T-helper 1 cell treated with Interleukin-12 subunit alpha and Interleukin-12 subunit beta and Interleukin-4 antibody, amounts not matched to agents 30 ng/mL and 1 ng/mL, for 36 hours (primary cell): ENCODE measurements at regions not wholly inside any gene's neighbourhood (a gene's known extent, or its start where the extent isn't known, plus 50 kb on each side); places are given as distances from the start of the nearest gene placed in this dataset.
"Not testable (repeated sequence)": the region's sequence is repeated elsewhere in the genome, so short reads cannot be mapped to it uniquely, and the experiment has no call there.

Experiments
- intact Hi-C: fragments of 100-400 bp; cut with micrococcal nuclease; formaldehyde crosslinking; loops from one replicate; pipeline ENCODE4 v1.15.1; 2024

DNA sequence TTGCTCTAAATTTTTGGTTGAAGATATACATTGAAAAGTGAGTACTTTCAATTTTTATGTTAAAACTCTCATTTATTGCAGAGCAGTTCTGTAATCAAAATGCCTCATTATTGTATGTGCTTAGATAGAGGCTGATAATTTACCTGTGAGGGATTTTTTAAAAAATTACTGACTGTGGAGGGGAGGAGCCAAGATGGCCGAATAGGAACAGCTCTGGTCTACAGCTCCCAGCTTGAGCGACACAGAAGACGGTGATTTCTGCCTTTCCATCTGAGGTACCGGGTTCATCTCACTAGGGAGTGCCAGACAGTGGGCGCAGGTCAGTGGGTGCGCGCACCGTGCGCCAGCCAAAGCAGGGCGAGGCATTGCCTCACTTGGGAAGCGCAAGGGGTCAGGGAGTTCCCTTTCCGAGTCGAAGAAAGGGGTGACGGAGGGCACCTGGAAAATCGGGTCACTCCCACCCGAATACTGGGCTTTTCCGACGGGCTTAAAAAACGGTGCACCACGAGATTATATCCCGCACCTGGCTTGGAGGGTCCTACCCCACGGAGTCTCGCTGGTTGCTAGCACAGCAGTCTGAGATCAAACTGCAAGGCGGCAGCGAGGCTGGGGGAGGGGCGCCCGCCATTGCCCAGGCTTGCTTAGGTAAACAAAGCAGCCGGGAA lies 89.4 kb downstream of the DDX11 start:
- intact Hi-C loops: not testable (repeated sequence)

DNA sequence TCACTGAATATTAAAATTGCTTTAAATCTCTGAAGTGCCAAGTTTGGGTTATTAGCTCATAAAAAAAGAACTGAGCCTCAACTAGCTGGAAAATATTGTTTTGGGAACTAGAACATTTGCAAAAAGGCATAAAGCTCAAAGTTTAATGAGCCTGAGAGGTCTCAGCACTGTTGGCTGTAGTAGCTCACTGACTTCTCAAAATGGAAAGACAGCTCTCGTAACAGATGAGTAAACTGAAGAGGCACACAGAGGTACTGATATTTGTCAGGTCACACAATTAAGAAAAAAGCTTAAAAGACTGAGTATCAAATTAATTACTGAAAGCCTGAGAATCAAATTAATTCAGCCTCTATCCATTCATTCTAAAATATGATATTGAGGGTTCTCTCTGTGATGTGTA lies 100.6 kb downstream of the DDX11 start:
- intact Hi-C loops: not testable (repeated sequence)

DNA sequence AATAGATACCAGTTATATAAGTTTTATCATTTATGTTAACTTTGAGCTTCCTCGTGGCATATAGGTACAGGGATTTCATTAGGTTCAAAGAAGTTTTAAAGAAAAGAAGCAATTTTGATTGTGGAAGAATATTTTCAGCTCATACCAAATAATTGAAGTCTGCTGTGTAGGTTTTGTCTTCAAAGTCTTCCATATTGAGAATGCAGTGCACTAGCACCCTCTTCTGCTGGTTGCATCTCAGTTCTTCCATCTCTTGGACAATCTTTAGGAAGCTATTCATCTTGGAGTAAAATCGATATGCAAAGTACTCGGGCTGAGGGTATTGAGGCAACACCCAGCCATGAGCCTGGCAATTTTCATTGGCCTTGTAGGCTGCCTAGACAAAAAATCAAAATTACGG lies 103.9 kb downstream of the DDX11 start:
- intact Hi-C loops: not testable (repeated sequence)

DNA sequence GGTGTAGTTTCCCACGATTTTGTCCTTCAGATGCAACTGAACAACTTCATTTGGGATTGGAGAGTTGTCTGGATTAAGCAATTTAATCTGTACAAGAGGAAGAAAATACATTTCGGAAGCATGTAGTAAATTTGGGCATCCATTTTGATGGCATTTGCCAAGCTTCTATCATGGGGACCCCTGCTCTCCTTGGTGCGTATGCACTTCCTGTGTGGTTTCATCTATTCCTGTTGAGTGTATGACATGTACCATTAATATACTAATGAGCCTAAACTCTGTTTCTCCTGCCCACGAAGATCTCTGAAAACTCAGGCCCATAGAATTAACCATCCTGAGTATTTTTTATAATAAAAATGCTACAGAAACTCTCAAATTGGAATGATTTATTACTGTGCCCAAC lies 105.2 kb downstream of the DDX11 start:
- intact Hi-C loops: not testable (repeated sequence)

DNA sequence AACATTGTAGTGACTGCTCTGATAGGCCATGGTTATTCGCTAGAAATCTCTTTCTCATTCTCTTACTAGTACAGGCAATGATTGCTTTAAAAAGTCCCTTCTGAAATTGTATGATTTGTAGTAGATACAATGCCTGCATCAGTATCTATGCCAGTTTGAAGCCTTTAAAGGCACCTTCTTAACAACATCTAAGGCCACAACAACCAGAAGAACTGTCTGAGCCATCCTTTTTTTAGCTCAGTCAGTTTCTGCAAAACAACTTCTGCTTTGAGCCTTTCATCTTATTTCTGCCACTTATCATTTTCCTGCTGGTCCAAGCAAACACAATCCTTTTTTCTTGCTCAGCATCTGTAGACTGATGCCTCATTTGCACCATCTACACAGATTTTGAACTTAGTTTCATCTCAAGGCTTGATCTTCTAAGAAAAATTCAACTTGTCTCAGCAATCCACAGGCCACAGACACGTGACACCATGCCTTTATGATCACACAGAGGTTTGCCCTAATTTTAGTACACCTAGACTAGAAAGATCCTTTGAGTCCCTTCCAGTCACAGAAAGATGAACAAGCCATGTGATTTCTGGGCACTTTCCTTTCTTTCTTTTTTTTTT lies 106.1 kb downstream of the DDX11 start:
- intact Hi-C loops: not testable (repeated sequence)

DNA sequence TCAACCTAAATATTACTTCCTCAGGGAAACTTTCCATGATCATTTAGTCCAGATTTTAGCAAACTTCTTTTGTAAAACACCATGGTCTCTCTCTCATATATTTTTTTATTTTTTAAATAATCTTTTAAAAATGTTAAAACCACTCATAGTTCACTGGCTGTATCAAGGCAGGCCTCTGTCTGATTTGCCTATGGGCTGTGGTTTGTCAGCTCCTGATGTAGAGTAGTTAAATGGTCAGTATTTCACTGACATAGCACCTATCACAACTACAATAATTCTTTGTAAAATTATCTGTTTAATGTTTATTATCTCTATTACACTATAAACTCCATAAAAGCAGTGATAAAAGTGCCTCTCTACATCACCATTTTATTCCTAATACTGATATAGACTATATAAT lies 108.9 kb downstream of the DDX11 start:
- intact Hi-C loops: not testable (repeated sequence)

DNA sequence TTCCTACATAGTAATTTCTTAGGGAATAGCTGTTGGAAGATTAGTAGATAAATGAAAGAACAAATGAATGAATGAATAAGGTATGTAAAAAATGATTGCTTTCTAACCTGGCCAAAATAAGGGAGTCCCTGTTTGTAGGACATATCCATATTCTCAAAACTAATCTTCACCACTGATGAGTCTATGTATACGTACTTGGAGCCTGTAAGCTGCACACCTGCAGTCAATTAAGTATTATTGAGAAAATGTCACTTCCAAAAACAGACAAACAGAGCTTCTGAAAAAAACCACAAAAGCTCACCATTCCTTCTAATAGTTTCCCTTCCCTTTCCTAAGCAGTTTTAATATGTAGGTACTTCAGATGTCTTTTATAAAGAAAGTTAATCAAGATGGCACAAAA lies 109.4 kb downstream of the DDX11 start:
- intact Hi-C loops: not testable (repeated sequence)

DNA sequence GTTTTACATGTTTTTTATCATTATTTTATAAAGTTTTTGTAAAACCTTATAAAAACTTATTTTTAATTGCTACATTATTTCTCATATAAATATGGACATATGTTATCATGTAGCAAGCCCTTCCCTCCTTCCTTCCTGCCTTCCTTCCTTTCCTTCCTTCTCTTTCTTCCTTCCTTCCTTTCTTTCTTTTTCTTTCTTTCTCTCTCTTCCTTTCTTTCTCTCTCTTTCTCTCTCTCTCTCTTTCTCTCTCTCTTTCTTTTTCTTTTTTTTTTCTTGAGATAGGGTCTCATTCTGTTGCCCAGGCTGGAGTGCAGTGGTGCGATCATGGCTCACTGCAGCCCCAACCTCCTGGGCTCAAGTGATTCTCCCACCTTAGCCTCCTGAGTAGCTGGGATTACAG lies 110.2 kb downstream of the DDX11 start:
- intact Hi-C loops: not testable (repeated sequence)

DNA sequence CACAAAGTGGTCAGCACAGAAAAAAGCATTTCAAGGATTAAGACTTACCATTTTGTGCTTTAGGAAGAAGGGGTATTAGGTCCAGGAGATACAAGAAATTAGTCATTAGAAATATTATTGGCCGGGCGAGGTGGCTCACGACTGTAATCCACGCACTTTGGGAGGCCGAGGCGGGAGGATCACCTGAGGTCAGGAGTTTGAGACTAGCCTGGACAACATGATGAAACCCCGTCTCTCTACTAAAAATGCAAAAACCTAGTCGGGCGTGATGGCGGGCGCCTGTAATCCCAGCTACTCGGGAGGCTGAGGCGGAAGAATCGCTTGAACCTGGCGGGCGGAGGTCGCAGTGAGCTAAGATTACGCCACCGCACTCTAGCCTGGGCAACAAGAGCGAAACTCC lies 111.0 kb downstream of the DDX11 start:
- intact Hi-C loops: not testable (repeated sequence)

DNA sequence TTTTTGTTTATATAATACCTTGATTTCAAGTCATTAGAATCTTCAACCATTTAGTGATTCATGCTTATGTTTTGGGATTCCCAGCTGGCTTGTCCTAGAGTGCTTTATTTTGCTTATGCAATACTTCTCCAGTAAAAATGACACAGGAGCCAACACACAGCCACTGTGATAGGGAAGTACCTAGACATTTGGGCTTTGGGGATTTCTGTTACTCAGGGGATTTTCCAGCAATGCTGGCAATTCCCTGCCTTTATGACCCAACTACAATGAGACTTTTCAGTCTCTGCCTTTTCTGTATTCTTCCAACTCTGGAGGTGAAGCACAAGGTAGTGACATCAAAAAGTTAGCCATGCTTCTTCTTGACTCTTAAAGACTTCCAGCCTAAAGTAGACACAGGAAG lies 119.0 kb downstream of the DDX11 start:
- intact Hi-C loops: not testable (repeated sequence)

DNA sequence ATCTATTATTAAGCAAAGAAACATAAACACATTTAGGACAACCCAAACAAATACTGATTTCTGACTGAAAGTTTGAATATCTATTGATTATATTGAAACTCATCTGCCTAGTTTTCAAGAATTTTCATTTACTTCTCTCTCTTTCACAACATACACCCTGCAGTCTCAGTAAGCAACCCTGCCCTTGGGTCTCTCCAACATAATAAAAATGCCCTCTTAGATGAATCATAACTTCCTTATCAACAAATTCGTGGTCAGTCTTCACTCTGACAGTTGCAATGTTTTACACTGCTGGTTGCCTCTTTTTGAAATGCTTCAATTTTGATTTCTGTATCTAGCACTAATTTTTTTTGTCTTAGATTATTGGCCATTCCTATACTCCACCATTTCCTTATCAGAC lies 122.0 kb downstream of the DDX11 start:
- intact Hi-C loops: not testable (repeated sequence)

DNA sequence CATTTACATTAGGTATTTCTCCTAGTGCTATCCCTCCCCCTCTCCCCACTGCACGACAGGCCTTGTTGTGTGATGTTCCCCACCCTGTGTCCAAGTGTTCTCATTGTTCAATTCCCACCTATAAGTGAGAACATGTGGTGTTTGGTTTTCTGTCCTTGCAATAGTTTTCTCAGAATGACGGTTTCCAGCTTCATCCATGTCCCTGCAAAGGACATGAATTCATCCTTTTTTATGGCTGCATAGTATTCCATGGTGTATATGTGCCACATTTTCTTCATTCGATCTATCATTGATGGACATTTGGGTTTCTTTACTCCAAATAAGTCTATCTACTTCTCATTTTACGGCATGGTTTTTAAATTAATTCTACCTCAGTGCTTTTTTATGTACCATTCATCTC lies 125.8 kb downstream of the DDX11 start:
- intact Hi-C loops: not testable (repeated sequence)

DNA sequence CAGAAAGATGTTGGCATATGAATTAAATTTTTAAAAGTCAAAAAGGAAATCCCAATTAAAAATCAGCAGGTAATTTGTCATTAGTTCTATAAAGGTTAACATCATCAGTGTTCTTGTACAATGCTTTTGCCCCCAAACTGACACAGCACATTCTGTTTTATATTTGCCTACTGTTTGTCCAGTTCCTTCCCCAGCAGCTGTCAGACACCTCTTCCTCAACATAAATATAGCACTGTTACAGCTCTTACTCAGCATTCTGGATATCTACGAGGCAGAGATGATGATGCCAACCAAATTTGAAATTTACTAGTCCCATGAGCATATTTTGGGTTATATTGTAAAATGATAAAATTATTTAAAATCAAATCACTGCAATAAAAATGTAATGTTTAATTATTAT lies 124.6 kb downstream of the SINHCAF start:
- intact Hi-C loops: no loop called here

DNA sequence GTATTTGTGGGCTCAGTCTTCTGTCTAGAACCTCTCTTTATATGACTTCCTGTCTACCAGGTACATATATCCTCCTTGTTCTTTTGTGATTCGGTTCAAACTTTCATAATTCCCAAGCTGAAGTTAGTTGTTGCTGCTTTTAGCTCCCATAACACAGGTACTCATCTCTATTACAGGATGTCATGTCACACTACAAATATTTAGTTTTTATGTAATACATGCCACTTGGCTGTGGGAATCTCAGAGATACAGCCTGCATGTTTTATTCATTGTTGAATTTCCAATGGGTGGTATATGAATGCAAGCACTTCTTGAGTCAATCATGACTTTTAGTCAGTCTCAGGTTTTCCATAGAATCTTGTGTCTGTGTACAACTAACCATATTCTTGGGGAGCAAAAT lies 122.7 kb downstream of the SINHCAF start:
- intact Hi-C loops: no loop called here

DNA sequence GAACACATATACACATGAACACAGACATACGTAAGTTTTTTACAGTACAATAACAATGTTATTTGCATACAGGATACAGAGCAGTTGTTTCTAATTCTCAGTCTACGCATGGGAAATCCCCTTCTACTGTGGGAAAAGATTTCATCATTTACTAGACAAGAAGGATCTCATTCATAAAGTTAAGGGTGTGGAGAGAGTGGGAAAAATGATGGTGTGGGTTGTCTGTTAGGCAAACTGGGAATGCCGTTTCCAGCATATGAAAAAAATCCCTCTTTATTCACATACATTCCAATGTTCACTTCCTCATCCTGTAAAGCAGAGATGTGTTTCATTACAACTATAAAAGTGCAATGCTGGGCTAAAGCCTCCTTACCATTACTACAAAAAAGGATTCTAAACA lies 120.9 kb downstream of the SINHCAF start:
- intact Hi-C loops: loop anchor here (1.0 kb wide), 1 partner anchor 354 kb away; no protein-coding TSS in a partner anchor

DNA sequence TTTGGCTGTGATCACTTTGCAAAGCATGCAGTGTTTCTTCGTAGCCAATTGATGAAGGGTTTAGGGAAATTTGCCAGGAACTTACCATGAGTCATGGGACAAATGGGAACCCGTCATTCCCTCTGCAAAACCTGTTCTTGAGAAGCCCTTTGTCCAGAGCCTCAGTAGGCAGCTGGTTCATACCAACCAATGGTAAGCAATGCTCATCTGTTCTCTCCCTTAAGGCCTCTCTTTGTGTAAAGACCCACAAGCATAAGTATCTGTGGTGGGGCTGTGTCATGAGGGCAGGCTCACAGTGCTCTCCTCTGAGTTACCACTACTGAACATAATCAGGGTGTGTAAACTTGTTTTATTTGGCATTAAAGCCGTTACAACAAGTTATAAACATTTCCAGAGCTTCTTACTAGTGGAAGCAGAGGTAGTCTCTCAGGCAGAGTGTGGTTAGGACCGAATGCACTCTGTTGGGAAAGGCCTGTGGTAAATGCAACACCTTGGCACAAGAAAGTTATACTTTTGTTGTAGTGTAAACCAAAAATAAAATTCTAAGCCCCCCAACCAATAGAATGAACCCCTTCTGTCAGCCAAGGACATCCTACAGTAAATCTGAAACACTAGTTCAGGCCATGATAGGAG lies 119.8 kb downstream of the SINHCAF start:
- intact Hi-C loops: no loop called here

DNA sequence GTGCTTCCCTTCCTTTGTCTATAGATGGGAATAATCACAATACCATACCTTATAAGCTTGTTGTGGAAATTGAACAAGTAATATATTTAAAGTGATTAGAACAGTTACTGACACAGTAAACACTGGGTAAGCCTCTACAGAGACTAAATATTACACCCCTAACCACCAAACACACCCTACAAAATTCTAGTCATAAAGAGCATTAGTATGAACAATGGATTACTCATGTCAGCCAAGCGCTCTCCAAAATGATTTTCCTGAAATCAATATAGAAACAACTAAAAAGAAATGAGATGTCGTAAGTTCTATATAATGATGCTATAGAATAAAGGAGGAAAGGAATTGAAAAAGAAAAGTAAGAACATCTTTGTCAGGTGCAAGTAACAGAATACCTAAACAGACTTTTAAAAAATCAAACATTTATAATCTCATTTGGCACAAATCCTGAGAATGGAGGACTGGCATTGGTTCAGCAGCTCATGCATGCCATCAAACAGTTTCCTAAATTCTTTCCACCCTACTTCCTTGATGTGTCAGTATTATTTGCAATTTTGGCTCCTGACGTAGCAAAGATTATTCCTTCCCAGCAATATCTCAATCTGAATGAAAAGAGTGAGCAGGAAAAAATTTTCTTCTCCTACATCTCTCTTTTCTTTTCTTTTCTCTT lies 118.0 kb downstream of the SINHCAF start:
- intact Hi-C loops: no loop called here

DNA sequence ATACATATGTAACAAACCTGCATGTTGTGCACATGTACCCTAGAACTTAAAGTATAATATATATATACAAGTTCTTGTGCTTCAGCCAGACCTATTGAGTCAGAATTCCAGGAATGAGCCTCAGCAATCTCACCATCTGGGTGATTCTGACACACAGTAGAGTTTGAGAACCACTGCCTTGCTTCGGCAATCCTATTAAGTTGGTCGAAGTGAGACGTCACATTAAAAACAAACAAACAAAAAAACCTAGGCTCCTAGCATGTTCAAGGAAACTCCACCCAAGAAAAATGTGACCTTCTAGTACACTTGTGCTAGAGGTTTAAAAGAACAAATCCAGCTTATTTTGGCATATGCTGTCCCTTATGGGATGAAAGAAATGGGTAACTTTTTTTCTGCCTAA lies 115.8 kb downstream of the SINHCAF start:
- intact Hi-C loops: no loop called here

DNA sequence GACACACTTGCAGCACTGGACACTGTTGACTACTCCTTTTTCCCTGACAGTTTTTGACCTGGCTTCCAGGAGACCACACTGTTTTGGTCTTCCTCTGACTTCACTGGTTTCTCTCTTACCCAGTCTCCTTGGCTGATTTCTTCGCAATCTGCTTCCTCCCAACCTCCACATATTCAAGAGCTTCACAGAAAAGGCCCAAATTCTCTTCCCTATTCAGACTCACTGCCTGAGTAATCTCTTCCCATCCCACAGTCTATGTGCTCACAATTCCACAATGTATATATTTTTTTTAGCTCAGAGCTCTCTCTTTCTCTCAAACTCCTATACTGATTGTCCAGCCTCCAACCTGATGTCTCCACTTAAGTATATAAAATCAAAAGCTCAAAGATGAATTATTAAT lies 115.4 kb downstream of the SINHCAF start:
- intact Hi-C loops: no loop called here

DNA sequence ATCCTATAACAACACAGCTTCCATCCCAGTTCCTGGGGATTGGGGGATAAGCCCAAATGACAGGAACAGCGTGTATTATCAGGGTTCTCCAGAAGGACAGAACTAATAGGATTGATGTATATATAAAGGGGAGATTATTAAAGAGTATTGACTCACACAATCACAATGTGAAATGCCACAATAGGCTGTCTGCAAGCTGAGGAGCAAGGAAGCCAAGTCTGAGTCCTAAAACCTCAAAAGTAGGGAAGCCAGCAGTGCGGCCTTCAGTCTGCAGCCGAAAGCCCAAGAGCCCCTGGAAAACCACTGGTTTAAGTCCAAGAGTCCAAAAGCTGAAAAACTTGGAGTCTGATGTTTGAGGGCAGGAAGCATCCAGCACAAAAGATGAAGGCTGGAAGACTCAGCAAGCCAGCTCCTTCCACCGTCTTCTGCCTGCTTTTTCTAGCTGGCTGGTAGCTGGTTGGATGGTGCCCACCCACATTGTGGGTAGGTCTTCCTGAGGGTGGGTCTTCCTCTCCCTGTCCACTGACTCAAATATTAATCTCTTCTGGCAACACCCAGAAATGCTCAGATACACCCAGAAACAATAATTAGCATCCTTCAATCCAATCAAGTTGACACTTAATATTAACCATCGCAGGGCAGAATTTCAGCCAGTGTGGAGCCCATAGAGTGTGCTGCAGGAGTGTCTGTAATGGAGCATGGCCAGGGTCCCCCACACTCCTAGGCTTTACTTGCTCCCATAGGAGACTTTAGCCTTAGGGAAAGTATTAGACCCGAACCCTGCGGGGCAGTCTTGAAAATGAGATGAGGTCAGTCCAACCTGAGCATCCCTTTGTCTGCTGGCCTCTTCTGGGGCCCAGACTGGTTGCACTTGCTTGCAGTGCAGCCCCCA lies 111.1 kb downstream of the SINHCAF start:
- intact Hi-C loops: no loop called here

DNA sequence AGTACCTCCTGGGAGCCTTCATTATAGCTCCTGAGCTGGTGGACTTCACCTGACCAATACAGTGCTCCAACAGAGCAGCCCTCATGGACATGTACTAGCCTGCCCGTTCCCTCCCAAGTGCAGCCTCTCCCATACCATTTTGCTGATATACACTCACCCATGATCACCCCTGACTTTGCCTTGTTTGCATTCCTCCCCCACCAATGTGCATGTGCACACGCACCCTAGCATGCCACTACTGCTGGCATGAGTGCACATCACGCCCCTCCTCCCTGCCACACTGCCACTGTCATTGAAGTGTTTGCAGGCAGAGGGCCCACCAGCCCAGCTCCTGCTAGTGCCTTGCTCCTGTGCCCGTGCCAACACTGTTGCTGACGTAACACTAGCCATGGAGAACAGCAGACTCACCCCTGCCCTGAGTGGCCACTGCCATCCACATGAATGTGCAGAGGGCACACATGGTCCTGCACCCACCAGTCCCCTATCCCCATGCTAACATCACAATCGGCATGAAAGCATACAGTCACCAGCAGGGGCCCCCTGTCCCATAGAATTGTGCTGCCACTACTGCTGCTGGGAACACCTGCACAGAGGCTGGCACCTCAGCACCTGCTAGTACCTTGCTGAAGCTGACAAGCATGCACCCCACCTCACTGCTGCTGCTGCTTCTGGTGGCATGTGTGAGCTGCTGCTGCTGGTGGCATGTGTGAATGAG lies 110.3 kb downstream of the SINHCAF start:
- intact Hi-C loops: no loop called here
